Testis (tissue), 2 donors: ENCODE measurements at regions not wholly inside any gene's neighbourhood (a gene's known extent, or its start where the extent isn't known, plus 50 kb on each side); places are given as distances from the start of the nearest gene placed in this dataset.

ENCODE experiments used
- DNase-seq: peaks from one replicate; pipeline ENCODE4 v3.0.0-alpha.2; 2019
- H3K27ac ChIP-seq, 2 donors: fragments of 200-600 bp; sonication (generic); one replicate each; pipeline ENCODE4 v1.5.1; 2019
- H3K27me3 ChIP-seq: fragments of 200-600 bp; sonication (generic); one replicate; pipeline ENCODE4 v1.5.1; 2019
- H3K36me3 ChIP-seq: fragments of 200-600 bp; sonication (generic); one replicate; pipeline ENCODE4 v1.5.1; 2017; ENCODE audit warnings: low read depth; ENCODE audit errors: missing control alignments
- H3K4me1 ChIP-seq: fragments of 200-600 bp; sonication (generic); one replicate; pipeline ENCODE4 v1.5.1; 2019
- H3K4me3 ChIP-seq, 2 donors: fragments of 200-600 bp; sonication (generic); one replicate each; pipeline ENCODE4 v1.5.1; 2017 to 2019
- H3K9me3 ChIP-seq: fragments of 200-600 bp; sonication (generic); one replicate; pipeline ENCODE4 v1.5.1; 2017
- POLR2A ChIP-seq: fragments of 450-650 bp; IDR thresholded peaks from one replicate; pipeline ENCODE4 v1.6.1; 2017; ENCODE audit warnings: antibody characterized with exemption, mild to moderate bottlenecking, moderate library complexity
- WGBS, 2 donors: methylation state at CpG; one replicate each; pipeline ENCODE4 v1.1.5; 2018; 5-methylcytosine and 5-hydroxymethylcytosine counted together
- intact Hi-C: fragments of 100-400 bp; cut with DNase I; formaldehyde crosslinking; loops from one replicate; pipeline ENCODE4 v1.15.1; 2023; ENCODE audit warnings: low total_unique reads
- TF ChIP-seq, protein P1 (sequence below), 3 experiments: fragments of 450-650 bp in 2 of 3; fragments of 200-600 bp in 1 of 3; sonication (generic) in 1 of 3; IDR thresholded peaks; one replicate each; pipeline ENCODE4 v1.5.1; 2016 to 2019; ENCODE audit warnings: antibody characterized with exemption in 3 of 3, mild to moderate bottlenecking in 2 of 3, moderate library complexity in 1 of 3

DNA sequence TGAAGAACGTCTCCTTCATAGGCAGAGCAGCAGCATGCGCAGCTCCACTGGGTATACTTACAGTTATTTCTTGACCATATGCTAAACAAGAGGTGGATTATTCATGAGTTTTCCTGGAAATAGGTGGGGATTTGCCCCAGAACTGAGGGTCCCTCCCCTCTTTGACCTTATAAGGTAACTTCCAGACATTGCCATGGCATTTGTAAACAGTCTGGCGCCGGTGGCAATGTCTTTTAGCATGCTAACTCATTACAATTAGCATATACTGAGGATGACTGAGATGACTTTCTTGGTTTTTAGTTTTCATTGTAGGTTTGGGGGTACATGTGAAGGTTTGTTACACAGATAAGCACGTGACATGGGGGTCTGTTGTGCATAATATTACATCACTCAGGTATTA, 97.3 kb downstream of the MTNR1A start:
- no peak overlapping the region for H3K27ac ChIP-seq
- H3K9me3 ChIP-seq = no peaks in the 10 kb centered on the region
- TF ChIP-seq, protein P1, sequence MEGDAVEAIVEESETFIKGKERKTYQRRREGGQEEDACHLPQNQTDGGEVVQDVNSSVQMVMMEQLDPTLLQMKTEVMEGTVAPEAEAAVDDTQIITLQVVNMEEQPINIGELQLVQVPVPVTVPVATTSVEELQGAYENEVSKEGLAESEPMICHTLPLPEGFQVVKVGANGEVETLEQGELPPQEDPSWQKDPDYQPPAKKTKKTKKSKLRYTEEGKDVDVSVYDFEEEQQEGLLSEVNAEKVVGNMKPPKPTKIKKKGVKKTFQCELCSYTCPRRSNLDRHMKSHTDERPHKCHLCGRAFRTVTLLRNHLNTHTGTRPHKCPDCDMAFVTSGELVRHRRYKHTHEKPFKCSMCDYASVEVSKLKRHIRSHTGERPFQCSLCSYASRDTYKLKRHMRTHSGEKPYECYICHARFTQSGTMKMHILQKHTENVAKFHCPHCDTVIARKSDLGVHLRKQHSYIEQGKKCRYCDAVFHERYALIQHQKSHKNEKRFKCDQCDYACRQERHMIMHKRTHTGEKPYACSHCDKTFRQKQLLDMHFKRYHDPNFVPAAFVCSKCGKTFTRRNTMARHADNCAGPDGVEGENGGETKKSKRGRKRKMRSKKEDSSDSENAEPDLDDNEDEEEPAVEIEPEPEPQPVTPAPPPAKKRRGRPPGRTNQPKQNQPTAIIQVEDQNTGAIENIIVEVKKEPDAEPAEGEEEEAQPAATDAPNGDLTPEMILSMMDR (IDR thresholded peaks at IDR 0.05) = no peak
- intact Hi-C loops = no loop called here
- no peak for DNase-seq
- no peaks in the 10 kb centered on the region for H3K27me3 ChIP-seq
- no peaks in the 10 kb centered on the region for H3K4me1 ChIP-seq
- H3K36me3 ChIP-seq = no peaks in the 10 kb centered on the region
- H3K4me3 ChIP-seq = no peak overlapping the region
- 83 to 88% methylated on average over 5 of the region's 5 CpGs for WGBS, 2 donors

DNA sequence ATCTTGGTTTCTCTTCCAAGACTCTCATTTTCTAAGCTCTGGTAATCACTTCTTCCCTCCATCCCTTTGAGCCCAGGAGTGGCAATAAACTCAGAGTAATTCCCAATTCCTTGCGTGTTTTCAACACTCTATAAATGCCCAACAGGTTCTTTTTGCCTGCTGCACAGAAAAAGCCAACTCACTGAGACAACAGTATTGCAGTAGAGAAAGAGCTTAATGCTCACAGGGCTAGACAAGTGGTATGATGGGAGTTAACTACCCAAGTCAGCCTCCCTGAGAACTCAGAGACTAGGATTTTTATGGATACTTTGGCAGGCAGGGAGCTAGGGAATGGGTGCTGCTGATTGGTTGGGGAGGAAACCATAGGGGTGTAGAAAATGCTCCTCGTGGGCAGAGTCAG, 103.4 kb downstream of the MTNR1A start:
- Histone ChIP-seq H3K9me3 (no peaks in the 10 kb centered on the region), H3K27ac (no peak overlapping the region), H3K4me3 (no peak overlapping the region), H3K27me3 (no peaks in the 10 kb centered on the region), H3K4me1 (no peaks in the 10 kb centered on the region), H3K36me3 (no peaks in the 10 kb centered on the region)
- TF ChIP-seq, protein P1 (IDR thresholded peaks at IDR 0.05) = no peak
- no peak for TF ChIP-seq POLR2A
- intact Hi-C loops = no loop called here
- no peak for DNase-seq
- 85 to 87% methylated on average over 2 of the region's 2 CpGs for WGBS, 2 donors

DNA sequence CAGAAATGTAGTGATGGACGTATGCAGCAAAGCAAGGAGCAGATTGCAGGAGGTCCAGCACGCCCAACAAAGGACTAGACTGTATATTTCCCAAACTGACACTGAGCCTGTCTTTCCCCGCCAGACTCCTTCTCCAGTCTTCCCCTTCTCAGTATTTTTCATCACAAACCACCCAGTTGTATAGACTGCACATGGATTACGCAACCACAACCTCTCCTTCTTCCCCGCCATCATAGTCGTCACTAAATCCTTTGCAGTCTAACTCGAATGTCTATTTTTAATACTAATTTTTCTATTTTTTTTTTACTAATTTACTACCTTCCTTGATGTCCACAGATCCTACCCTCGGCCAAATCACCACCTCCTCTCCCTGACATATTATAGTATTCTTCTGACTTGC, 105.4 kb downstream of the MTNR1A start:
- Histone ChIP-seq H3K27me3 (no peaks in the 10 kb centered on the region), H3K27ac (no peak overlapping the region), H3K36me3 (no peaks in the 10 kb centered on the region), H3K4me3 (no peak overlapping the region), H3K9me3 (no peaks in the 10 kb centered on the region), H3K4me1 (no peaks in the 10 kb centered on the region)
- WGBS, 2 donors = 87 to 89% methylated on average over 8 of the region's 8 CpGs
- intact Hi-C loops = no loop called here
- no peak for TF ChIP-seq POLR2A
- TF ChIP-seq, protein P1 (IDR thresholded peaks at IDR 0.05) = no peak
- no peak for DNase-seq

DNA sequence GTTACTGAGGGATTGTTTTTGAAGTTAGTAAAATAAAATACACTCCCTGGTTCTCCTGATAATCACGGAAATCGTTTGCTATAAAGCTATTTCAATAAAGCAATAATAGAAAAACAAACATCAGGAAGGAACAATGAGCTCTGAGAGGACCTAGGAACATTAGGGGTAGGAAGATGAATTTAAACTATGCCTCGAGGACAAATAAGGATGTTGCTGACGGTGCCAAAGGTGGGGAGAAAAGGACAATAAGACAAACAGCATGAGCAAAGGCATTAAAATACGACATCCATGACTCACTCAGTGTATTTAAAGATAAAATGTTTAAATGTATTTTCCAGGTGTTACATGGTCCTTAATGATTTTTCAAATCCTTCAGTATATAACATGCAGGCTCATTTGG, 110.3 kb downstream of the MTNR1A start:
- H3K27ac ChIP-seq = no peak overlapping the region
- no peaks in the 10 kb centered on the region for H3K4me1 ChIP-seq
- no peak for TF ChIP-seq POLR2A
- TF ChIP-seq, protein P1 (IDR thresholded peaks at IDR 0.05) = no peak
- H3K4me3 ChIP-seq = no peak overlapping the region
- H3K36me3 ChIP-seq = no peaks in the 10 kb centered on the region
- intact Hi-C loops = no loop called here
- WGBS, 2 donors = 69 to 73% methylated on average over 5 of the region's 5 CpGs
- no peaks in the 10 kb centered on the region for H3K9me3 ChIP-seq
- H3K27me3 ChIP-seq = no peaks in the 10 kb centered on the region
- no peak for DNase-seq

DNA sequence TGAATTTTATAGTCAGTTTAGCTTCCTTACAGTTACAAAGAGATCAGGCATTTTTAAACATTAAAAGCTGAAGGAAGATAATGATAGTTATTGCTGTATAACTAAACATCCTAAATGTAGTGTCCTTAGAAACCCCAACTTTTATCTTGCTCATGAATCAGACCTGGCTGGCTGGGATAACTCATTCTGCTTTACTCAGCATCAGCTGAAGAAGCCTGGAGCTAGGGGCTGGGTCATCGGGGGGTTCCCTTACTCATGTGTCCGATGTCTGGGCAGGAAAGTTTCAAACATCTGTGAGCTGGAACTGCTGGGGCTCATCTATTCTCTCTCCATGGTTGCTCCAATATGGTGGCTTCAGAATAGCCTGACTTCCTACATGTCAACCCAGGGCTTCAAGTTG, 113.9 kb downstream of the MTNR1A start:
- no peak overlapping the region for H3K27ac ChIP-seq
- TF ChIP-seq, protein P1 (IDR thresholded peaks at IDR 0.05) = no peak
- TF ChIP-seq POLR2A = no peak
- H3K9me3 ChIP-seq = no peaks in the 10 kb centered on the region
- H3K27me3 ChIP-seq = no peaks in the 10 kb centered on the region
- 92% methylated on average over 2 of the region's 2 CpGs for WGBS, 2 donors
- intact Hi-C loops = no loop called here
- H3K4me3 ChIP-seq = no peak overlapping the region
- no peaks in the 10 kb centered on the region for H3K4me1 ChIP-seq
- DNase-seq = no peak
- no peaks in the 10 kb centered on the region for H3K36me3 ChIP-seq
